ENCODE measurements at regions not wholly inside any gene's neighbourhood (a gene's known extent, or its start where the extent isn't known, plus 50 kb on each side); places are given as distances from the start of the nearest gene placed in this dataset.

DNA sequence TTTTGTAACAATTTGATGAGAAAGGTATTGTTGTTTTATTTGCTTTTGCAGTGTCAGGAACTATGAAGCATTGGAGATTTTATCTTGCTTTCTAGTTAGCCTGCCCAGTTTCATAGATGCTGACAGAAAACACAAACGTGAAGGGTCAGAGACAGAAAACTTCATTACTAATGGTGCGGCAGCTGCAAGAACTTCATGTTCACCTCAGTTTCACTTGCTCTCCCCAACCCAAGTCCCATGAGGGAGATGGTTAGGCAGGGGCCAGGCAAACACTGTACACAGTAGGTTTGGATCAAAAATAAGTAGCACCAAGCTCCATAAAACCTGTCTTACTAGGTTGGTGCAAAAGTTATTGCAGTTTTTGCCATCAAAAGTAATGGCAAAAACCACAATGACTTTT lies 550.2 kb upstream of the MIR17HG start:
- no peak for TF ChIP-seq EZH2 (IDR thresholded peaks at IDR 0.05)
- TF ChIP-seq POLR2AphosphoS5 (IDR thresholded peaks at IDR 0.05; ENCODE audit: borderline replicate concordance, low read depth, low read length), result no peak
- TF ChIP-seq FOXP2 (optimal IDR thresholded peaks at IDR 0.05; ENCODE audit: control extremely low read depth, extremely low read length, insufficient read depth), result no peak
